Fibroblast of lung (primary cell): ENCODE measurements at regions not wholly inside any gene's neighbourhood (a gene's known extent, or its start where the extent isn't known, plus 50 kb on each side); places are given as distances from the start of the nearest gene placed in this dataset.
A peak's percentile ranks its signal among the peaks of the same experiment; 100 is the strongest.

Source experiments
- DNase-seq, 2 donors: peaks; one replicate each; pipeline versions ENCODE4 v3.0.0 to v3.0.0-alpha.2; 2010; ENCODE audit warnings: low read depth in 2 of 2
- H2AFZ ChIP-seq: 2 replicates; pipeline ENCODE4 v1.5.1; 2012; ENCODE audit warnings: low read length, control low read depth, inconsistent platforms
- H3K27ac ChIP-seq: 2 replicates; pipeline ENCODE4 v1.5.1; 2011; ENCODE audit warnings: low read length, control low read depth; ENCODE audit not compliant: insufficient read depth
- H3K27me3 ChIP-seq: 2 replicates; pipeline ENCODE4 v1.5.1; 2011; ENCODE audit warnings: mild to moderate bottlenecking, low read length; ENCODE audit not compliant: control insufficient read depth, insufficient read depth
- H3K36me3 ChIP-seq: 2 replicates; pipeline ENCODE4 v1.5.1; 2011; ENCODE audit warnings: low read length; ENCODE audit not compliant: control insufficient read depth, insufficient read depth
- H3K4me1 ChIP-seq: 2 replicates; pipeline ENCODE4 v1.5.1; 2011; ENCODE audit warnings: low read length; ENCODE audit not compliant: control insufficient read depth, insufficient read depth; ENCODE audit errors: extremely low read depth
- H3K4me2 ChIP-seq: 2 replicates; pipeline ENCODE4 v1.5.1; 2011; ENCODE audit warnings: low read length, control low read depth; ENCODE audit not compliant: insufficient read depth; ENCODE audit errors: extremely low read depth
- H3K4me3 ChIP-seq, 4 experiments: fragments of 200-600 bp in 1 of 4; sonication (generic) in 1 of 4; replicated peaks in 1 of 4; 2 replicates each; pipeline ENCODE4 v1.5.1; 2011 to 2016; ENCODE audit warnings: low read length in 4 of 4, low read depth in 3 of 4, mild to moderate bottlenecking in 3 of 4, control low read depth in 2 of 4, inconsistent platforms in 1 of 4, mixed read lengths in 1 of 4; ENCODE audit not compliant: insufficient read depth in 1 of 4; ENCODE audit errors: control extremely low read depth in 1 of 4
- H3K79me2 ChIP-seq: 2 replicates; pipeline ENCODE4 v1.5.1; 2012; ENCODE audit warnings: mild to moderate bottlenecking, low read length, inconsistent platforms; ENCODE audit not compliant: control insufficient read depth, insufficient read depth
- H3K9ac ChIP-seq: 2 replicates; pipeline ENCODE4 v1.5.1; 2011; ENCODE audit warnings: mild to moderate bottlenecking, low read length, control low read depth; ENCODE audit not compliant: insufficient read depth
- H3K9me3 ChIP-seq: 2 replicates; pipeline ENCODE4 v1.5.1; 2012; ENCODE audit warnings: low read depth, low read length; ENCODE audit not compliant: control insufficient read depth, insufficient read depth
- H4K20me1 ChIP-seq: 2 replicates; pipeline ENCODE4 v1.5.1; 2011; ENCODE audit warnings: low read length; ENCODE audit not compliant: control insufficient read depth, insufficient read depth; ENCODE audit errors: extremely low read depth
- EZH2 ChIP-seq: IDR thresholded peaks from 2 replicates; pipeline ENCODE4 v1.5.1; 2012; ENCODE audit warnings: low read length, control low read depth, mild to moderate bottlenecking; ENCODE audit errors: missing control alignments
- TF ChIP-seq, protein P1 (sequence below), 2 donors: IDR thresholded peaks in 1 of 2; conservative IDR thresholded peaks in 1 of 2; 1 replicate in 1 of 2; 2 replicates in 1 of 2; pipeline ENCODE4 v1.5.1; 2011 to 2012; ENCODE audit warnings: low read length in 2 of 2, control low read depth in 1 of 2, inconsistent platforms in 1 of 2, low read depth in 1 of 2, mild to moderate bottlenecking in 1 of 2

DNA sequence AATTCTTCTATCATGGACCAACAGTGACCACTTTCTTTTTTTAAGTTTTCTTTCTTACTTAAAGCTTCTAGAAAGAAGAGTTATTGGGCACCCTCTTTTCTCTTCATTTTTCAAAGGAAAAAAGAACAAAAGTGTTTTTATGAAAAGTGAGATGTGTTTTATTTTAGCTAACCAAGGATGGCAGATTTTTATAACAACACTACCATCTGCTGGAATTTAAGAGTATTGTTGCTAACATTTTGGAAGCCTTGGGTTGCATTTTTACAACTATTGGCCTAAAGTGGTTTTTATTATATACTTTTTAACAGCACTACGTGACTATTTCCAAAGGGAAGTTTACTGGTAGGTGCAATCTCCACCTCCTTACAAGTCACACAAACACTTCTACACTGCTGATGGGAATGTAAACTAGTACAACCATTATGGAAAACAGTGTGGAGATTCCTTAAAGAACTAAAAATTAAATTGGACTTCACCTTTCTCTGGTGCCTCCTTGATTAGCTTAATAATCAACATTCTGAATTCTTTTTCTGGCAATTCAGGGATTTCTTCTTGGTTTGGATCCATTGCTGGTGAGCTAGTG is 237.7 kb upstream of the AGTR1 start:
- Histone ChIP-seq H3K4me1 (no peaks in the 10 kb centered on the region), H3K36me3 (no peaks in the 10 kb centered on the region), H3K79me2 (no peaks in the 10 kb centered on the region), H3K4me2 (no peak overlapping the region), H2AFZ (no peak overlapping the region), H3K9ac (no peak overlapping the region), H3K27ac (no peak overlapping the region), H3K27me3 (no peaks in the 10 kb centered on the region), H4K20me1 (no peaks in the 10 kb centered on the region), H3K9me3 (no peaks in the 10 kb centered on the region), H3K4me3 (no peak overlapping the region)
- peak in 1 of 2 donors; percentile 38 for DNase-seq
- no peak for TF ChIP-seq EZH2
- TF ChIP-seq, protein P1, sequence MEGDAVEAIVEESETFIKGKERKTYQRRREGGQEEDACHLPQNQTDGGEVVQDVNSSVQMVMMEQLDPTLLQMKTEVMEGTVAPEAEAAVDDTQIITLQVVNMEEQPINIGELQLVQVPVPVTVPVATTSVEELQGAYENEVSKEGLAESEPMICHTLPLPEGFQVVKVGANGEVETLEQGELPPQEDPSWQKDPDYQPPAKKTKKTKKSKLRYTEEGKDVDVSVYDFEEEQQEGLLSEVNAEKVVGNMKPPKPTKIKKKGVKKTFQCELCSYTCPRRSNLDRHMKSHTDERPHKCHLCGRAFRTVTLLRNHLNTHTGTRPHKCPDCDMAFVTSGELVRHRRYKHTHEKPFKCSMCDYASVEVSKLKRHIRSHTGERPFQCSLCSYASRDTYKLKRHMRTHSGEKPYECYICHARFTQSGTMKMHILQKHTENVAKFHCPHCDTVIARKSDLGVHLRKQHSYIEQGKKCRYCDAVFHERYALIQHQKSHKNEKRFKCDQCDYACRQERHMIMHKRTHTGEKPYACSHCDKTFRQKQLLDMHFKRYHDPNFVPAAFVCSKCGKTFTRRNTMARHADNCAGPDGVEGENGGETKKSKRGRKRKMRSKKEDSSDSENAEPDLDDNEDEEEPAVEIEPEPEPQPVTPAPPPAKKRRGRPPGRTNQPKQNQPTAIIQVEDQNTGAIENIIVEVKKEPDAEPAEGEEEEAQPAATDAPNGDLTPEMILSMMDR (conservative IDR thresholded peaks at IDR 0.05 in 1 of 2, IDR thresholded peaks at IDR 0.05 in 1 of 2; ENCODE audit: low read depth in 1 of 2, low read length in 2 of 2), result peak; percentile 6 to 37

DNA sequence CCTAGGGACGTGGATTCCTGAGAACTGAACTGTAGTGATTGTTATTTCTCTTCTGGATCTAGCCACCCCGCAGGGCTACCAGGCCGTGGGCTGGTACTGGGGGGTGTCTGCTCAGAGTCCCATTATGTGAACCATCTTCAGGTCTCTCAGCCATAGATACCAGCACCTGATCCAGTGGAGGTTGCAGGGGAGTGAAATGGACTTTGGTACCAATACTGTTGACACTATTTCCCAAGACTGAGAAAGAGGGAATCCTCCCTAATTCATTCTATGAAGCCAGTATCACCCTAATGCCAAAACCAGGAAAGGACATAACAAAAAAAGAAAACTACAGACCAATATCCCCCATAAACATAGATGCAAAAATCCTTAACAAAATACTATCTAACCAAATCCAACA is 237.0 kb upstream of the AGTR1 start:
- TF ChIP-seq, protein P1 (conservative IDR thresholded peaks at IDR 0.05 in 1 of 2, IDR thresholded peaks at IDR 0.05 in 1 of 2; ENCODE audit: low read depth in 1 of 2, low read length in 2 of 2), result no peak
- no peak for TF ChIP-seq EZH2
- H3K27me3 ChIP-seq, result no peaks in the 10 kb centered on the region

DNA sequence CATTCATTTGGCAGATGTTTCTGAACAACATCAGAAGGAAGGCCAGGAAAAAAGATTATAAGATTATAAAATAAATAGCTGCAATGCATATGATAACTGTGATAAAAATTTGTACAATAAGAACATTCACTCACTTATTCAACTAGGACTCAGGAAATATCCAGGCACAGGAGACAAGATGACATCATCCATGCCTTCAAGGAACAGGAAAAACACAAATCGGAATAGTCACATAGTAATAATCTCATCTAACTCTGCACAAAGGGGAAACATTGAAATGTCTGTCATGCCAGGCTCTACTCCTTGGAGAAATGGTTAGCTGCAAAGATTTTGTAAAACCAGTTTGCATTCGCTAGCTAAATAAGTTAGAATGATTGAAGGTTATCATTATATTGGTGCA is 233.5 kb upstream of the AGTR1 start:
- no peaks in the 10 kb centered on the region for H3K9me3 ChIP-seq
- H3K79me2 ChIP-seq, result no peaks in the 10 kb centered on the region
- no peak overlapping the region for H3K4me2 ChIP-seq
- TF ChIP-seq, protein P1 (conservative IDR thresholded peaks at IDR 0.05 in 1 of 2, IDR thresholded peaks at IDR 0.05 in 1 of 2; ENCODE audit: low read depth in 1 of 2, low read length in 2 of 2), result no peak
- no peak for TF ChIP-seq EZH2
- no peaks in the 10 kb centered on the region for H3K4me1 ChIP-seq
- H3K4me3 ChIP-seq, result no peak overlapping the region
- H2AFZ ChIP-seq, result no peak overlapping the region
- DNase-seq, result peak; percentile 14 to 42
- no peaks in the 10 kb centered on the region for H4K20me1 ChIP-seq
- H3K36me3 ChIP-seq, result no peaks in the 10 kb centered on the region
- H3K27ac ChIP-seq, result no peak overlapping the region
- H3K9ac ChIP-seq, result no peak overlapping the region
- no peaks in the 10 kb centered on the region for H3K27me3 ChIP-seq

More for the DNA sequence above, 237.0 kb upstream of the AGTR1 start:
- Histone ChIP-seq H3K9ac (no peak overlapping the region), H3K4me2 (no peak overlapping the region), H3K36me3 (no peaks in the 10 kb centered on the region), H2AFZ (no peak overlapping the region), H3K9me3 (no peaks in the 10 kb centered on the region), H3K4me3 (no peak overlapping the region), H3K27ac (no peak overlapping the region), H3K79me2 (no peaks in the 10 kb centered on the region), H4K20me1 (no peaks in the 10 kb centered on the region), H3K4me1 (no peaks in the 10 kb centered on the region)
- no peak for DNase-seq
